SIG-M5 treated with dmso at 0.1 percent for 504 hours (cell line): ENCODE measurements at regions not wholly inside any gene's neighbourhood (a gene's known extent, or its start where the extent isn't known, plus 50 kb on each side); places are given as distances from the start of the nearest gene placed in this dataset.

Experiments
- DNase-seq: peaks from one replicate; lab custom pipeline; 2025; ENCODE audit not compliant: unreplicated experiment; lab: John Stamatoyannopoulos, UW

GRCh38 chr15:70271422-70272088, 173.8 kb upstream of the TLE3 start:
- peak; percentile 74 for DNase-seq

DNA sequence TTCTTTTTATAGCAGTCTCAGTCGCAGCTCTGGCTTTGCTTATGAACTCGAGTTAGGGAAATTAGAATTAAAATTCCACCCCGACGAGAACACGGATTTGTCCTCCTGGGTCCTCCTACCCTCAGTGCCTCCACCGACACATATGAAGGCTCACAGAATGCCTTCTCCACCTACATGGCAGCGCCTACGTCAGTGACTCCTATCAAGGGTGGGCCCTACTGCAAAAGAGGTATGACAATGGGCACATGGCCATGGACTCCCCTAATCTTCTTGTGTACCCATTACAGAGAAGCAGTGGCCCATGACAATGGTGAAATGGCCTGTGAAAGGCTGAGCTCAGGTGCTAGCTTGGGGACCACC, 173.0 kb upstream of the TLE3 start:
- DNase-seq, result no peak

DNA sequence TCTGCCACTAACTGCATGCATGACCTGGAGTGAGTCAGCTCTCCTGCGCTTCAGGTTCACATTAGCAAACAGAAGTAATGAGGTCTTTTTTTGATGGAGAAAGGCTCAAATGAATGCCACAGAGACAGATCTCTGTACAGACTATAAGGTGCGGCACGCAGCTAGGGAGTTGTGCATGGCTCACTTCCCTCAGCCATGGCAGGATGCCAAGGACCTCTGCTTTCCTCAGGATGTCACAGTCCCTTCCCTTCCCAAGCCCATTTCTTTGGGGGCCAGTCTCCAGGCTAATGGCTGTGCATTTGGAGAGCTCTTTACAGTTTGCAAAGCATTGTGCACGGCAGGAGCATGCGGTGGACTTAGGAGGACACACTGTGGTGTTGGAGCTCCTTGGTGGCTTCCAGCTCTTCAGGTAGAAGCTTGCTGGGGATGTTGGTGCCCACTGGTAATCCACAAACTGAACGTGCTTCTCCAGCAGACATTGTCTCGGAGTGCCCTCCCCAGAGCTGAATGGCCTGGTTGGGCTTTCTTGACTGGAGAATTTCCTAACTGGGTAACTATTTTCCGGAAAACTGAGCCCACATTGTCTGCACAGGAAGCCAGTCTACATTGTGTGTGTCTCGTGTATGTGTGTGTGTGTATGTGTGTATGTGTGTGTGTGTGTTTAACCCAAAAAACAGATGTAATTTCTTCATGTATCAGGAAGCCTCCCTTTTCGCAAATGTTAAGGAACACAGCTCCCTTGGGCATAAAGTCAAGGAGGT, 172.5 kb upstream of the TLE3 start:
- DNase-seq, result no peak

GRCh38 chr15:70269311-70269911, 171.7 kb upstream of the TLE3 start:
- DNase-seq, result no peak

- no peak for DNase-seq
These were observed 171.1 kb upstream of the TLE3 start for GRCh38 chr15:70268698-70269251.

DNA sequence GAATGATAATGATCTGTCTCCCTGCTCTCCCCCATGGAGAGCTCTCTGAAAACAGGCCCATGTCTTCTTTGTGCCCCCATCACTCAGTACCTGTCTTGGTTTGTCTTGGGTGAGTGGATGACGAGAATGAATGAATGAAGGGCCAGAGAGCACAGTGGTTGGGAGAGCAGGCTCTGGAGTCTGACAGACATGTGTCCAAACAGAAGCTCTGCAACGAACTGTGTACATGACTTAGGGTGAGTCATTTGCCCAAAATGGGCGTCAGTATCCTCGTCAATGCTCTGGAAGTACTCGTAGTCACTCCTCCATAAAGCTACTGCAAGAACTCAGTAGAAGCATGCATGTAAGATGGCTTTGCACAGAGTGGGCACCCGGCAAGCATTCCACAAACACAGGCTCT, 170.2 kb upstream of the TLE3 start:
- peak; percentile 26 for DNase-seq

GRCh38 chr15:70267306-70267705, 169.6 kb upstream of the TLE3 start:
- DNase-seq, result no peak

GRCh38 chr15:70266412-70267121, 168.8 kb upstream of the TLE3 start:
- peak; percentile 59 for DNase-seq

GRCh38 chr15:70265986-70266385, 168.3 kb upstream of the TLE3 start:
- no peak for DNase-seq

GRCh38 chr15:70265466-70265978, 167.8 kb upstream of the TLE3 start:
- no peak for DNase-seq

- DNase-seq, result no peak
These were observed 167.2 kb upstream of the TLE3 start for GRCh38 chr15:70264738-70265465.

DNA sequence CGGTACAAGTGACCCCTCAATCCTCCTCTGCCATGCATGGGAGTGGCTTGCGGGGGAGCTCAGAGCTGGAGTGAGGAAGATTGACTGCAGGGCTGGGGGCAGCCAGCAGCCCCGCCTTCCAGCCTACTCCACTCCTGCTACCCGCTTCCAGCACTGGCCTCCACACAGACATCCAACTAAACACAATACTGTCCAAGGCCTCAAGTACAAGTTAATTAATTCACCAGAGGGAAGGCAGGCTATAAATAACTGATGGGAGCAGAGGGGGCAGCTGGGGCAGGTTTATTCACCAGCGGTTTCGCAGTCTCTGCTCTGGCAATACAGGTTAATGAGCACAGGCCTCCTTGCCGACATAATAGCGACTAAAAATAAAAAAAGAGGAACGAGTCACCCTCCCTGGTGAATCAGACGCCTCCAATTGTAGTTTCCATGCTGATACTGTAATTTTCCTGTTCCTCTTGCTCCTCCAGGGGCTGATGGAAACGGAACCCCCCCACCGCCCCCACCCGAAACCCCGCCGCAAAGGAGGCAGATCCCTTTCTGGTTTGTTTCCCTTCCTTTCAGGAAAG, 166.4 kb upstream of the TLE3 start:
- peak; percentile 92 for DNase-seq

GRCh38 chr15:70262591-70263274, 165.0 kb upstream of the TLE3 start:
- DNase-seq, result no peak

- no peak for DNase-seq
These were observed 164.5 kb upstream of the TLE3 start for GRCh38 chr15:70262171-70262570.

DNA sequence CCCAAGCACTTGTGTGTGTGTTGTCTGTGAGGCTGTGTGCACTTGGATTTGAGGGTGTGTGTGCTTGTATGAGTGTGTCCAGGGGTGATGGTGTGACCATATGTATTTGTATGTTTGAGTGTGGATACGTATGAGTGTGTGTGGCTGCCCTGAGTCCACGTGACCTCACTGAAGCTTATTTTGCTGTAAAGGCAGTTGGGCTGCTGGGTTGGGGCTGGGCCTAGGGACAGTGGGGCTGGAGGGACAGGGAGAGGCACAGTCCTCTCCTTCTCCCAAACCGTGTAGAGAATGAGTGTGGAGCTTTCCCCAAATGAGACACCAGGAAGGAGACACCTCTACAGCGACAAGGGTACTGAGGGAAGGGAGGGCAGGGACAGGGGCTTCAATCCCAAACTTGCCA, 163.4 kb upstream of the TLE3 start:
- no peak for DNase-seq

DNA sequence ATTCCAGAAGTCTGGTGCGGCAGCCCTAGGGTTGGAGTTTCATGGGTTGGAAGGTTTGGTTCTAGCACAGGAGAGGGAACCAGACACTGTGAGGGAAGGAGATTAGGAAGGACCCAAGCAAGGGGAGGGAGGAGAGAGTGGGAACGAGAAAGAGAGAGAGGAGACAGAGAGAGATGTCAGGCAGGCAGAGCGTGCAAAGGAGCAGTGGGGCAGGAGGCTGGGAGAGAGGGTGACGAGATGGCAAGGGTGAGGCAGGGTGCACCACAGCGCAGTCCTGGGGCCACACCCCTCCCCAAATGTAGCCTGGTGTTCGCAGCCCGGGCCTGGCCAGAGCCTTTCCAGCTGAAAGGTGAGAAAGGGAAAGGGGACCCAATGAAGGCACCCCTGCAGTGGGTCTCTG, 162.9 kb upstream of the TLE3 start:
- DNase-seq, result no peak

DNA sequence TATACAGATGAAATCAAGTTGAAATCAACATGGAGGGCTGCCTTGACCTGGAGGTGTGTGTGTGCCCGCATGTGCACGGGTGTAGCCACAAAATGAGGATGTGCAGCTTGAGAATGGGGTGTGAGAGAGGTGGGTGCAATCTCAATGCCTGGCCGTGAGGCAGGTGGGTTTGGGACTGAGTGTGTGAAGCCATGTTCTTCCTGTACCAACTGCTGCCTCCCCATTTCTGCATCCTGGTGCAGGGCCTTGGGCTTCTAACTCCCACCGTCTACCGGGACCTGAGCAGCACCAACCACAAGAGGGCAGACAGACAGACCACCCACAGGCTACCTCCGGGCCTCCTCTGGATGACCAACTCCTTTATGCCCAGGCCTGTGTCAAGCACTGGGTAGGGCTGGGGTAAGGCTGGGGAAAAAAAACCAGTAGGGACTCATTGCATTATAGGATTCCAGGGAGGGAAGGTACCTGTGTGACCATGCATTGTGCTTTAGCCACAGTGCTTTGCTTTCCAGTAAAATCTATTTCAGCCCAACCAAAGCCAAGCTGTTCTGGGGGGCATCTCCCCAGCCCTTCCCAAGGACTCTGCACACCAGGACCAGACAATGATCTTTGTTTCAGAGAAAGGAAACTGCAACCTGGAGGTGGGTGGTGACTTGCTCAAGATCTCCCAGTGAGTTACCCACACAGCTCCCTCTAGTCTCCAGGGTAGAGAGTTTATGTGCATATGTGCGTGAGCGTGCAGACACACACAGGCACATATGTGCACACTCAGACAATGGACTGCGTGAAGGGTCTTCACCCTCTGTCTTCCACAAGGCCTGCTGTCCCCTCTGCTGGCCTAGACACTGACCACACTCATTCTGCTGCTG, 162.2 kb upstream of the TLE3 start:
- no peak for DNase-seq

DNA sequence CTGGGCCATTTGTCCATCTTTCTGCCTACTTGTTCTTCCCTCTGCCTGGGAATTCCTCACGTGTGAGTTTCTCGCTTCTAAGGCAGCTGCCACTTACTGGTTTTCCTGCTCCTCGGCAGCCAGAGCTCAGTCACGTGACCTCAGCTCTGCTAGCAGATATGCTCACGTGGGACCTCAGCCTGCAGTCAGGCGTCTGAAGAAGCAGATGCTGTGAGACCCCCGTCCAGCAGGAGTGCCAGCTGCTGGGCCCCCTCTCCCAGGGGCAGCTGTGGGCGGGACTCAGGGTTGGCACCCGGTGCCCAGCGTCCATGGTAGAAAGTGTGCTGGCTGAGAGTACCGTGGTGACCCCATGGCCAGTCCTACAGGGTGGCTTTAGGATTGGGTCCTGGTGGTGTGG, 161.3 kb upstream of the TLE3 start:
- no peak for DNase-seq
